CD4-positive, alpha-beta T cell treated with Interleukin-6 for 4 hours (primary cell): ENCODE measurements at regions not wholly inside any gene's neighbourhood (a gene's known extent, or its start where the extent isn't known, plus 50 kb on each side); places are given as distances from the start of the nearest gene placed in this dataset.
"Not testable (repeated sequence)": the region's sequence is repeated elsewhere in the genome, so short reads cannot be mapped to it uniquely, and the experiment has no call there.

Source experiments
- DNase-seq: peaks from one replicate; pipeline ENCODE4 v3.0.0-alpha.2; 2020; ENCODE audit warnings: mixed read lengths

DNA sequence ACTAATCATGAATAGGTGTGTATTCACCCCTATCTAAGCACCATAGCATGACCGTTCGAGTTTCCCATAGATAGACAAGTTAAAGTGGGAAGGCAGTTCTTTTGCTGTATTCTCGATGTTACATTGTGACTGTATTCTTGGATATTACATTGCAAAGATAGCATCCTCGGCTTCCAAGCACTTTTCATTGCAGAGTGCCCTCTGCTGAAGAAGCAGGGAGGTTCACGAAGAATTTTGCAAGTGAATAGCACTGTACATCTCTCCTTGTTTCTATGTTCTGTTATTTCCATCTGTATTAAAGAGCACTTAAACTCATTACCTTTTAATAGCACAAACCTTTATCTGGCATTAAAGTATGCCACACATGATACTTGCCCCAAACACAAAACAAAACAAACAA is 426.7 kb upstream of the ARX start:
- no peak for DNase-seq

DNA sequence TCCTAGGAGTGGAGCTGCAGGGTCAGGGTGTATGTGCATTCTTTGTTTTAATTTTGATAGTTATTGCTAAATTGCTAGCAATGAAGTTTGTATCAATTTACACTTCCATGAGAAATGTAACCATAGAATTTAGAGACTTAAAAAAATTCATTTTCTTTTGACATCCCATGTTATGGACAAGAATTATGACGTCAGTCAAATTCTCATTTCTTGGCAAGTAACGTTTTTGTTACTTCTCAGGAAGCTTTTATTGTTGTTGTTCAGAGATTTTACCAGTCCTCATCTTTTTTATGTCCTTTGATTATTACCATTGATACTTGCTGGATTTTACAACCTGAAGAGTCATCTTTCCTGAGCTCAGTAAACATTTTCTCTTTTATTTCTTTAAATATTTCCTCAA is 417.5 kb upstream of the ARX start:
- DNase-seq = no peak

DNA sequence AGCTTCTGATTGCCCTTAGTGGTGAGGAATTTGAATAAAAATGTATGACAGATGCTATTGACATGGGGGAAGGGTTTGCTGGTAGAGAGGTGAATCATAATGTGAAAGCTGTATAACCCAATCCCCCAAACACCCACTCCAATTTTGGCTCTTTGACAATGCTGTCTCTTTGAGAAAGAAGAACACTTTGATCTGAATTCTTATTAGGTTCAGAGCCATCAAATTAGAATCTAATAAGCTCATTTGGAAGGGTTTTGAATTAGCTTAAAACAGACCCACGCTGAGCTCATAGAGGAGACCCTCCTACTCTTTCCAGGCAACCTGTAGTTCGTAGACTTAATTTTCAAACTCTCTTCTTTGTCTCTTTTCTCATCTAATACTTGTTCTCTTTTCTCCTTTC is 416.6 kb upstream of the ARX start:
- no peak for DNase-seq

DNA sequence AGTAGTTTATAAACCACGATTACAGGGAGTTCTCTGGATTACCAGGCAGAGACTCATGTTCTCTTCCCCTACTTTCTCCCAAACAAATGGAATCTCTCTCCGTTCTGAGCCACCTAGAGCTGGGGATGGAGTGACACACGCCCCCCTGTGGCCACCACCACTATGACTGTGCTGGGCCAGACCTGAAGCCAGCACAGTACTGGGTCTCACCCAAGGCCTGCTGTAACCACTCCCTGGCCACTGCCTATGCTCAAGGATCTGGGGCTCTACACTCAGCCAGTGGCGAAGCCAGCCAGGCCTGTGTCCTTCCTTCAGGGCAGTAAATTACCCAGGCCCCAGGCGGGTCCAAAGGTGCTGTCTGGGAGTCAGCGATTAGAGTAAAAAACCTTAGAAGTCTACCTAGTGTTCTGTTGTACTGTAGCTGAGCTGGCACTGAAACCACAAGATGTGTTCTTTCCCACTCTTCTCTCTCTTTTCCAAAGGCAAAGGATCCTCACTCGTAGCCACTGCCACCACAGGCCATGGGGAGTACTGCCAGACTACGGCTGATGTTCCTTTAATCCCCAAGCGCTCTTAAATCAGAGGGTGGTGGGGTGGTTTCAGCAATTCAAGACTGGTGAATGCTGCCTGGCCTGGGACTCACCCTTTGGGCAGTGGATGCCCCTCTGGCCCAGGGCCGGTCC is 412.2 kb upstream of the ARX start:
- DNase-seq = no peak

DNA sequence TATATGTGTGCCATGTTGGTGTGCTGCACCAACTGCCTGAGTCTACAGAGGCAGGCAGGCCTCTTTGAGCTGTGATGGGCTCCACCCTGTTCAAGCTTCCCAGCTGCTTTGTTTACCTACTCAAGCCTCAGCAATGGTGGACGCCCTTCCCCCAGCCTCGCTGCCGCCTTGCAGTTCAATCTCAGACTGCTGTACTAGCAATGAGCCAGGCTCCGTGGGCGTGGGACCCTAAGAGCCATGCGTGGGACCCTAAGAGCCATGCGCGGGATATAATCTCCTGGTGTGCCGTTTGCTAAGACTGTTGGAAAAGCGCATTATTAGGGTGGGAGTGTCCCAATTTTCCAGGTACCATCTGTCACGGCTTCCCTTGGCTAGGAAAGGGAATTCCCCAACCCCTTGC is 388.4 kb upstream of the ARX start:
- not testable (repeated sequence) for DNase-seq

DNA sequence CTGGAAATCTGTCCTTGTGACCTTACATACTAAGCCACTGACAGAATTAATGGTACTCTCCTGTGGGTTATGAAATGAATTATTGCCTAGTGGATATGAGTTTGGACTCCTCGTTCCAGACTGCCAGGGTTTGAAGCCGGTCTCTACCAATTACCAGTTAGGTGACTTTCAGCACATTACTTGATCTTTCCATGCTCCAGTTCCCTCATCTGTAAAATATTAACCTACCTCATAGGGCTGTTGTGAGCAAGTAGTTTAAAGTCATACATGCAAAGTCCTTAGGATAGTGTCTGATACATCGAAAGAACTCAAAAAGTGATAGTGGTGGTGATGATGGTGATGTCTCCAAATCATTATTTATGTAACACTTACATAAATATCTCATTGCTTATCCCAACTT is 373.5 kb upstream of the ARX start:
- no peak for DNase-seq

DNA sequence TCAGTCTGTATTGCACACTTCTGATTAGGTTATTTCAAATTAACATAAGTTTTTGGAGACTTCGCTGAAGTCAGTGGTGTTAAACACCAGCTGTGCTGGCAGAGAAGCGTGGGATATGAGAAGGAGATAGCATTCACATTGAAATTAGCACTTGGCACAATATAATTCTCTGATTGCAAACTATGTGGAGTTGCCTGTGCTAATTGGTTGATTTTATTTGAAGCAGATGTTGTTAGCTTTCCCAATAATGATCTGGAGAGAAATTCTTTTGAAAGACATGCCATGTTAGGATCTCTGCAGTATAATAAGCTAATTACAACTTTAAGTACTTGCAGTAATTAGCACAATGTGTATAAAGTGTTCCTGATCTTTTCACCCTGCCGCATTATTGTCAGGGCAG is 367.4 kb upstream of the ARX start:
- DNase-seq = no peak

DNA sequence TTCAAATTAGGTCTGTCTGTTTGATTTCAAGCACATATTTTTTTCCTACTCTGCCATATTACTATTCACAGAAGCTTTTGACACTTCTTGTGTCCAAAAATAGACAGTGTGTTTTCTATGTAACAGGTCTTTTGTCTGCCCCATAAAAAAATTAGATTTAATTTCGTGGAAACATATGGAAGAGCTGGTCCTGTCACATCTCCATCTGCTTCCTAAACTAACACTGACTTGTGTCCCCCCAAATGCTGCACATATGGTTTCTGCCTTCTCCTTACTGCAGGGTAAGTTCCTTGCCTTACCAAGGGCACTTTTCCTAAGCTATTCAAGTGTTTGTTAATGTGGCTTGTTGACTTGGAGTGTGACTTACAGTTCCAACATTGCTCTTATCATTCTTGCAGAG is 340.7 kb upstream of the ARX start:
- DNase-seq = no peak

DNA sequence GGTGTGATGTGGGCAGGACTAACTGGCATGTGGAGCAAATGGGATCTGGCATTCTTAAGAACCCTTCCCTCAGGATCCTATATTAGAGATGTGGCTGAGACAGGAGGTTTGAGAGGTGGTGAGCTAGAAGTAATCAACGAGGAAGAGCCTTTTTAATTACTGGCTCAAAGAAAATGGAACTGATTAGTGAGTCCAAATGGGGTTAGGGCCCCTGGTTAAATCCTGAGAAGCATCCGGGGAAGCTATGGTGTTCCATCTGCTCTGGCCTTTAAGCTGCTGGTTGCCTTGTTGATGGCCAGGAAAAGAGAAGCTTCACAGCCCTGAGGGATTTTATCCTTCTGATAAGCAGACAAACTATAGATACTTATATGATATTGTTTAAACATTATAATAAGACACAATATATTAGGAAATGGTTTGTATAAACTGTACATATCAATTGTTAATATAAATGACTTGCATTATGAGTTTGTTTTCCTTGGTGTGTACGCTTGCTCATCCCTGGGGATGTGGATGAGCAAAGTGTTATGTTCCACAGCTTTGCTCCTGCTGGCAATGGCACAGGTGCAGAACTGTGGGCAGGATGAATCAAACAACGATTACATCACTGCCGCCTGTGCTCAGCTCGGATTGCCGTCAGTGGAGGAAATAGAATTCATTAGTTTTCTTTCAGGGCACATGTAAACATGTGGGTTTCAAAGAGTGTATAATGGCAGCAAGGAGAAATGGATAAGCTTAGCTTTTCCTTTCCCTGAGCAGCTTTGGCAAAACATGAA is 328.6 kb upstream of the ARX start:
- DNase-seq = no peak

DNA sequence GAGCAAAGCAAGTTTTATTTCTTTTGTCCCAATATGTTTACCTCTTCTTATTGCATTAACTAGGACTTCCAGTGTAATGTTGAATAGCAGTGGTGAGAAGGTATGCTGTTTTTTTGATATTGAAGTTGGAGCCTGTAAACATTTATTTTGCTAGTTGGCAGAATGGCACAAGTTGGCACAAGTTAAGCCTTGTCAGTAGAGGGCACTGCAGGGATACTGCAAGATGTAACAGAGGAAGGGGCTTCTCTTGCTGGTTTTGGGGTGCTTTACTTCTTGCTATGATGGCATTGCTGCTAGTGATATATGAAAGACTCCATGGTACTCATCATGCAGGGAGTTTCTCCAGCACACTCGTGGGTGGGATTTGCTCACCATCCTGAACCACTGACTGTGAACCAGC is 327.3 kb upstream of the ARX start:
- no peak for DNase-seq

DNA sequence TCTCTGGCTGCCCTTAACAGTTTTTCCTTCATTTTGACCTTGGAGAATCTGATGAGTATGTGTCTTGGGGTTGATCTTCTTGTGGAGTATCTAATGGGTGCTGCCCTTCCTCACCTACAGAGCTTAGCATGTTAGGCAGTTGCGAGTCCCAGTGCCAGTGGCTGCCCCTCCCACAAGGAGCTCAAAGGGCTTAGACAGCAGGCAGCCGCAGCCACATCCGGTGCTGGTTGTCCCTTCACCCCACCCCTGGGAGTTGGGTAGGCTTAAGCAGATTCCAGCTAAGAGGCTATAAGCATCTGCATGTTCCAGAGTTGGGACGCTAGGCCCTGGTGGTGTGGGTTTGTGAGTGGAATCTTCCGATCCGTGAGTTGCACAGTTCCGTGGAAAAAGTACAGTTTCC is 322.1 kb upstream of the ARX start:
- no peak for DNase-seq

DNA sequence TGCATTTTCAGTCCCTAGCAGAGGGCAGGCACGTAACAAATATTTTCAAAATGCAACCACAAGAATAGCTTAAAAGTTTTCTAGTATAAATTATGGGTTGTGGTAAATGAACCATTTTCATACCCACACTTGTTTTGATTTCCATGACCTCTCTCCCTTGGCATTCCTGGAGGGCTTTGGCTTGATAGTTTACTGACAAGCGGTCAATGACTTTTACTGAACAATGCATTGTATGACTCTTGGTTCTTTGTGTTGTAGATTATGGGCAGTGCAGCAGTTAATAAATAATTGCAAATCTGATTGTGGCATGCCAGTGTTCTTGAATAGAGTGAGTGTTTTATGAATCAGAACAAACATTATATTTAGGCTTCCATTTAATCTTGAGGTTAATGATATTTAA is 285.2 kb upstream of the ARX start:
- no peak for DNase-seq

DNA sequence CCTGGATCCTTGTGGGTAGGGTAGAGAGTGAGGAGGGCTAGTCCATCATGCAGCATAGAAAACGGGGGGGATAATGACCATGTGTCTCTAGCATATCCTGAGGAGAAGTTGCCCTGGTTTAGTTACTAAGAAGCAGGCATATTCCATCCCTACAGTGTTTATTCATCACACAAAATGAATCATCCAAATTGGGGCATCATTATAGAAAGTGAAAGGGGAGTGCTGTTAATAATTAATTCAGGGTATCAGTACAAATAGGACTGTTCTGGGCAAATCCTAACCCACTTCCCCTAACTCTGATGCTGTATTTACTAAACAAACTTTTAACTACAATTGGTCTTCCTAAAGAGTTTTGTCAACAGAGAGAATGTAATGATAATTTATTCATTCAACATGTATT is 281.1 kb upstream of the ARX start:
- DNase-seq = no peak

DNA sequence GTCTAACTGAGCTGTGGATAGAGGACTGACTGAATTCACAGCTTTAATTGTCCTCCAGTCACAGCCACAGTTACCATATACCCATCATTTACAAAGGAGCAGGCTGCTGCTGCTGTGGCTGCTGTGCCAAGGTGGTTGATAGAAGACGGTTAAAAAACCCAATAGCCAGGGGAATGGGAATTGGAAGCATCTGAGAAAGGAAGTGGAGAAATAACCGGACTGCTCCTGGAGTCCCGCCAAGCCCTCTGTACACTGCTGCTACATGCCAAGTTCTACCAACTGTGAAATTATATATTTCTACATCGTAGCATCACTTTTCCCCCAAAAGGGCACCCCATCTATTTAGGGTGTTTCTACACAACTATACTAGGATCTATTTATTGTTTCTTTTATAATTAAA is 279.7 kb upstream of the ARX start:
- DNase-seq = no peak

DNA sequence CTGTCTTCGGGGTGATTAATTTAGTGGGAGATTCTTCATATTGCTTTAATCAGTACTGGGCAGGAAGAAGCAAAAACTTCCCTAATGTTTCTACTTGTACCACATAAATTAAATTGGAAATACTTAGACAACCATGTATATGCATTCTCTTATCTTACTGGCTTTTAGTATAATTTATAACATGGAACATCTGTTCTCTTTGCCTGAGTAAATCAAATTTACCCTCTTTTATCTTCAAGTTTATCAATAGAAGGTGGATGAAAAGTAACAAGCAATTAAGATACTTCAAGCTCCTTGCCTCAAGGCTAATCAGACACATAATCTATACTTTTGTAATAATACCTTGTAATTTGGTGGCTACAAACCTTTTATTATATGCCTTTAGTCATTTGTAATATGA is 274.4 kb upstream of the ARX start:
- DNase-seq = no peak

DNA sequence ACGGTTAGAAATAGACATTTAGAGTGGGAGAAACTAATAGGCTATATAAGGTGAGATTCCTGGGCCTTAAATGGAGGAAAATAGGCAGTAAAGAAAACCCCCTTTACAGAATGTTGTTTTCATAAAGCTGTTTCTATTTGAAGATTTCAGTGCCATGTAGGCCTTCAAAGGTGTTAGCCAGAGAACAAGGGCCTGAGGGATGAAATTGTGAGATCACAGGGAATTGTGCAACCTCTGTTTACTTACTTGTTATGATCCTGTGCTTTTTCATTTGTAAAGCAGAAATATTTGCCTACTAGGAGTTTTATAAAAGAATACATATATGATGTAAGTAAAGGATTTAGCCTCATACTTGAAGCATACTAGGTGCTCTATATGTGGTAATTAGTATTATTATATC is 272.9 kb upstream of the ARX start:
- no peak for DNase-seq

DNA sequence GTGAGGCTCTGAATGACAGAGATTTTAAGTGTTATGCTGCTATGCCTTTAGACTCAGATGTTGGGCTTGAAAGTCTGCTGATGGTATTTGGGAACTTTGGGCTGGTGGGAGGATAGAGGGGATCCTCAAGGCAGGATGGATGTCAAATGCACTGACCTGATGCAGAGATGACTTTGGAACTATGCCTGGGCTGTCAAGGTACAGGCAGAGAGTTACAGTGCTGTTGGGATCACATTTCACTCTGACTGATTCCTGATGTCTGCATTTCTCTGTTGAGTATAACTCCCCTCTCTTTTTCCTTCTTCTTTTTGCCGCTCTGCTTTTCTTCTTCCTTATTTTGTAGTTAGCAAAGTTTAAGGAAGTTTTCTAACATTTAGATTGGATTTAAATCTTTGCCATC is 271.8 kb upstream of the ARX start:
- DNase-seq = no peak

DNA sequence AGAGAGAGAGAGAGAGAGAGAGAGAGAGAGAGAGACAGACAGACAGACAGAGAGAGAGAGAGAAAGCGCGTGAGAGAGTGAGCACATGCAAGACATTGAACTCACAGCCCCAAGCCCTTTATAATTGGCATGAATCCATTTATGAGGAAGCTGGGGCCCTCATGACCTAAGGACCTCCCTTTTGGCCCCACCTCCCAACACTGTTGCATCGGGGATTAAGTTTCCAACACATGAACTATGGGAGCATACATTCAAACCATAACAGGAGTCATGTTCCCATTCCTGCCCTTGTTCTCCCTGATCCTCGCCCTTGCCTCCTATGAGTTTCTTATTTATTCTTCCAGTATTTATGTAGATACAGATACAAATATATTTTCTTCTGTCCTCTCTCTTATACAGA is 269.8 kb upstream of the ARX start:
- no peak for DNase-seq

DNA sequence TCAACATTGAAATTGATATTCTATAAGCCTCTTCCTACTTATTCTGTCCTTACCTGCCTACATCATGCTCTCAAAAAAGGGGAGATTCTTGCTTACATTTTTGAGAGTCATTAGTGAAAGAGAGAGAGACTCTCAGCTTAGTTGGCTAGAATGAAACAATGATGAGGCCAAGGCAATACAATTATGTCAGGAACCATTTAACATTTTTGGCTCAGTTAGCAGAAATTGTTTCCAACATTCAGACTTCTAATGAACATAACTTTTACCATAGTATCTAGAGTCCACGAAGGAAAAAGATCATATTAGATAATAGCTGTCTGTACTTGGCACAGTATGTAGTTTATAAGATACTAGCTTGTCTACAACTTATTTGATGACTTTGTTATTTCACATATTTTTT is 263.7 kb upstream of the ARX start:
- no peak for DNase-seq

DNA sequence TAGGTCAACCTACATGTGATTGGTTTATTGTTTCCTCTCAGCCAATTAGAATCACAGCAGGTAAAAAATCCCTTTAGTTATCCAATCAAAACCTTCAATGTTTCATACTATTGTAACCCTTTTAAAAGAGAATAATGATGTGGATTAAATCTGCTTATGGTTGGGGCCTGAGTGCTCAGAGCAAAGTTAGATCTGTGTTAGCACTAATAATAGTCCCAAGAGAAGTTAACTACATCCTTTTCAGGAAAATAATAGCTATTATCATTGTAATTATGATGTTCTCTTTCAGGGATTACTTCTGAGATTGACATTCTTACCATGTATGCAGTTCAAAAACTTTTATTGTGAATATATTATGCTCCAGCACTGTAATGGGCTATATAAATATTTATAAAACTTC is 262.6 kb upstream of the ARX start:
- no peak for DNase-seq

DNA sequence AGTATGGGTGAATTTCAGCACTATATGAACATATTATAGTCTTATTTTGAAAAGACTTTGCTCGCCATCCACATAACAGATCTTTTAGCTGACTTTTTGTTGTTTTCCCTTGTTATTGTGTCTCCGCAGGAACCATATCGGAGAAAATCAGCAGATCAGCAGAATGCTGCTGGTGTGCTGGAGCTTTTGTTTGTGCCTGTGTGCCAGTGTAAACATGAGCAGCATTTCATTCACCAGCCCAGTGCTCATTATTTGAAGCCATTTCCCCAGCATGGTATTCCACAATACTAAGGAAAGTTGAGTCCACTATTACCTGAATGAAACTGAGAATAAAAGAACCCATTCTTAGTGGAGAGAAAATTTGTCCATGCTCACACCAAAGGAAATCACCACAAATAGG is 261.8 kb upstream of the ARX start:
- DNase-seq = no peak

DNA sequence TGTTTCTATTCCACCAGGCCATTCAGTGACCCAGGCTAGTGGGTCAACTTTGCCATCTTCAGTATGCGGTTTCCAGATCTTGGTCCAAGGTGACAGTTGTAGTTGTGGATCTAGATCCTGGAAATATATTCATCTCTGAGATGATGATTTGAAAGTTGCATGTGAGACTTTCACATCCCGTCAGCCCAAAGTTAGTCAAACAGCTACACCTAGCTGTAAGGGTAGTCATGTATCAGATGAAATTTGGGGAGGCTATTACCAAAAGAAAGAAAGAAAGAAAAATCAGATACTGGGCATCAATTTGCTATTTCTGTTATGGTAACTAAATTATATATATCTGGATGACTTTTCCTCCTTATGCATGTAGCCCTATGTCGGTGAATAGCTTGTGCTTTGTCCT is 259.4 kb upstream of the ARX start:
- DNase-seq = no peak

DNA sequence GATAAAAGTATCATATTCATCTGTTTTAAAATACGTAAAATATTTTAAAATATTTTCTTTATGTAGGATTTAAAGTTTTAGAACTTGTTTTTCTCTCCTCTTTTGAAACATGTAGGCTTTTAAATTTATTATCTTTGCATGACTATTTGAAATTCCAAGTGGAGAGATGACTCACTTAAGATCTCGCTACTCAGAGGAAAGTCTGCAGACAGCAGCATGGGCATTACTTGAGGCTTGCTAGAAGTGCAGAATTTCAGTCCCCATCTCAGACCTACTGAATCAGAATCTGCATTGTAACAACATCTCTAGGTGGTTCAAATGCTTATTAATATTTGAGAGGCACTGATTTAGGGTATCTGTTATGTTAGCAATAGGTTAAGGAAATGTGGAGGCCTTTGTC is 225.7 kb upstream of the ARX start:
- no peak for DNase-seq

DNA sequence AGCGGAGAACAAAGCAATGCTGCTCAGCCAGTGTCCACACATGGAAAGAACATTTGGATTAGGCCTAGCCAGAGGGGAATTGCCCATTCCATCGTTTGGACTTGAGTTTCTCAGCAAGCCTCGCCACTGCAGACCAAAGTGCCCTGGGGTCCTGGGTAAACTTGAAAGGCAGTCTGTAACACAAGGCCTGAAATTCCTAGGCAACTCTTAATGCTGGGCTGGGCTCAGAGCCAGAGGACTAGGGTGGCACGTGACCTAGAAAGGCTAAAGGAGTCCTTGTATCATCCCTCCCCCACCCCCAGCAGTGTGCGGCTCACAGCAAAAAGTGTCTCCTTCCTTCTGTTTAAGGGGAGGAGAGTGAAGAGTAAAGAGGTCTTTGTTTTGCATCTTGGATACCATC is 210.4 kb upstream of the ARX start:
- DNase-seq = no peak

DNA sequence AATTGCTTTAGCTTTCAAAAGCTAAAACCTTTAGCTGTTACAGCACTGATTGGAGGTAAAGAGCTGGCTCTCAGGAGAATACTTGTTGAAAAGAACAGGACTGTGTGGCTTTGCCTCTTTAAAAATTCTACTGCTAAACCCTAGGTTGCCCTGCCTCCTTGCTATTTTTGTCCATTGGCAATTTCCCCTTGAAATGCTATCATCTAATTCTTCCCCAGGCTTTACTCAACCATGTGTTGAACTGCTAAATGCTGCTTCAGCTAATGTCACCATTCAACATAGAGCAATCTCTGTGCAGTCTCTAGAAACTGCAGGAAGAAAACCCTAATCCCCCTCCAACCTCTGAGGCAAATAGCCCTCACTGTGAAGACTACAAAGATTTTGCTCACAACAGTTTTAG is 203.7 kb upstream of the ARX start:
- no peak for DNase-seq
